ENCODE measurements at regions not wholly inside any gene's neighbourhood (a gene's known extent, or its start where the extent isn't known, plus 50 kb on each side); places are given as distances from the start of the nearest gene placed in this dataset.

GRCh38 chr6:167505782-167506181 lies 180.9 kb downstream of the TTLL2 start:
- TF ChIP-seq MAX (IDR thresholded peaks at IDR 0.05): no peak
- TF ChIP-seq NFIC (IDR thresholded peaks at IDR 0.05): no peak
- TF ChIP-seq RAD21 (IDR thresholded peaks at IDR 0.05; ENCODE audit: low read depth): no peak
- no peak for TF ChIP-seq EGR1 (IDR thresholded peaks at IDR 0.05)
- no peak for TF ChIP-seq EP300 (IDR thresholded peaks at IDR 0.05; ENCODE audit: borderline replicate concordance)
- TF ChIP-seq FOXM1 (IDR thresholded peaks at IDR 0.05; ENCODE audit: borderline replicate concordance, low read depth): no peak
- TF ChIP-seq ZBTB7A (IDR thresholded peaks at IDR 0.05; ENCODE audit: low read depth): no peak
- no peak for TF ChIP-seq TAF1 (IDR thresholded peaks at IDR 0.05; ENCODE audit: low read depth)

All from Ishikawa (cell line).